H1 (cell line): ENCODE measurements at regions not wholly inside any gene's neighbourhood (a gene's known extent, or its start where the extent isn't known, plus 50 kb on each side); places are given as distances from the start of the nearest gene placed in this dataset.

Experiments
- ASH2L ChIP-seq: fragments of 200-600, 300-600 bp; sonication (generic); IDR thresholded peaks from one replicate; pipeline ENCODE4 v1.7.1; 2017; ENCODE audit warnings: low read length
- CEBPB ChIP-seq: IDR thresholded peaks from 2 replicates; pipeline ENCODE4 v1.6.1; 2012; ENCODE audit warnings: low read depth, low read length
- CHD7 ChIP-seq: fragments of 300-600 bp; sonication (generic); IDR thresholded peaks from 2 replicates; pipeline ENCODE4 v1.7.1; 2012; ENCODE audit warnings: low read length, moderate library complexity, mild to moderate bottlenecking, inconsistent platforms; ENCODE audit not compliant: insufficient replicate concordance
- E2F6 ChIP-seq: IDR thresholded peaks from 2 replicates; pipeline ENCODE4 v1.6.1; 2012; ENCODE audit warnings: inconsistent platforms
- KDM1A ChIP-seq: fragments of 200-600, 300-600 bp; sonication (generic); IDR thresholded peaks from 2 replicates; pipeline ENCODE4 v1.7.1; 2016; ENCODE audit warnings: mild to moderate bottlenecking, low read length, borderline replicate concordance
- PHF8 ChIP-seq: fragments of 200-600 bp; sonication (generic); conservative IDR thresholded peaks from 2 replicates; pipeline ENCODE4 v1.7.1; 2012; ENCODE audit warnings: low read depth, mild to moderate bottlenecking, inconsistent platforms, low read length, moderate library complexity
- RNF2 ChIP-seq: fragments of 200-900, 300-1000 bp; sonication (generic); IDR thresholded peaks from 2 replicates; pipeline ENCODE4 v1.7.1; 2016; ENCODE audit warnings: borderline replicate concordance, low read depth, mild to moderate bottlenecking, antibody characterized with exemption, low read length; ENCODE audit not compliant: poor library complexity, severe bottlenecking; ENCODE audit errors: missing control alignments
- SAP30 ChIP-seq: fragments of 300-600 bp; sonication (generic); IDR thresholded peaks from 2 replicates; pipeline ENCODE4 v1.7.1; 2012; ENCODE audit warnings: low read length, moderate library complexity, mild to moderate bottlenecking, inconsistent platforms; ENCODE audit not compliant: insufficient read depth, insufficient replicate concordance
- TF ChIP-seq, protein P1 (sequence below): IDR thresholded peaks from 2 replicates; pipeline ENCODE4 v1.6.1; 2011; ENCODE audit warnings: low read length, improper control_type of control experiment

GRCh38 chr5:74993743-74994142 lies 58.6 kb downstream of the GCNT4 start (continued):
- no peak for TF ChIP-seq CHD7
- no peak for TF ChIP-seq E2F6
- TF ChIP-seq KDM1A, result no peak
- TF ChIP-seq PHF8, result no peak
- no peak for TF ChIP-seq SAP30
- no peak for TF ChIP-seq CEBPB
- TF ChIP-seq RNF2, result no peak
- TF ChIP-seq, protein P1, sequence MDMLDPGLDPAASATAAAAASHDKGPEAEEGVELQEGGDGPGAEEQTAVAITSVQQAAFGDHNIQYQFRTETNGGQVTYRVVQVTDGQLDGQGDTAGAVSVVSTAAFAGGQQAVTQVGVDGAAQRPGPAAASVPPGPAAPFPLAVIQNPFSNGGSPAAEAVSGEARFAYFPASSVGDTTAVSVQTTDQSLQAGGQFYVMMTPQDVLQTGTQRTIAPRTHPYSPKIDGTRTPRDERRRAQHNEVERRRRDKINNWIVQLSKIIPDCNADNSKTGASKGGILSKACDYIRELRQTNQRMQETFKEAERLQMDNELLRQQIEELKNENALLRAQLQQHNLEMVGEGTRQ, result no peak
- no peak for TF ChIP-seq ASH2L
